ENCODE measurements at regions not wholly inside any gene's neighbourhood (a gene's known extent, or its start where the extent isn't known, plus 50 kb on each side); places are given as distances from the start of the nearest gene placed in this dataset.

DNA sequence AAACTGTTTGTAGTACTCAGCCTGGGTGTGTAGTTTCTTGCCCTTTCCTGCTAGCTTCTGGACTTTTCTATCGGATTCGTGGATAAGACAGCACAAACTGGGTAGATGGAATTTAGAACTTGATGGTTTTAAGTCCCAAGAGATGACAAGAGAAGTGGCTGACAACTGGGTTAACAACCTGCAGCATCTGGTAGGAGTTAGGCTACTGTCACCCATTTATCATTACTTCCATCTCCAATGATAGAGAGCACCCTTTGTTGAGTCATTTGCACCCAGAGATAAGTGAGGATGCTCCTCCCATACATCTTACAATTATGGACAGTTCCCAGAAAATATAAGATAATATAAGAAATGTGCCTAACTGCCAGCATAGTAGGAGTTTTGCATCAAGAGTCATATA, 50.2 kb upstream of the FLRT2 start:
- no peak for TF ChIP-seq POLR2A (IDR thresholded peaks at IDR 0.05; ENCODE audit: low read length)
- no peak for TF ChIP-seq CBX8 (IDR thresholded peaks at IDR 0.05)
- no peak for TF ChIP-seq KDM1A (IDR thresholded peaks at IDR 0.05; ENCODE audit: low read depth)
- TF ChIP-seq, protein P1, sequence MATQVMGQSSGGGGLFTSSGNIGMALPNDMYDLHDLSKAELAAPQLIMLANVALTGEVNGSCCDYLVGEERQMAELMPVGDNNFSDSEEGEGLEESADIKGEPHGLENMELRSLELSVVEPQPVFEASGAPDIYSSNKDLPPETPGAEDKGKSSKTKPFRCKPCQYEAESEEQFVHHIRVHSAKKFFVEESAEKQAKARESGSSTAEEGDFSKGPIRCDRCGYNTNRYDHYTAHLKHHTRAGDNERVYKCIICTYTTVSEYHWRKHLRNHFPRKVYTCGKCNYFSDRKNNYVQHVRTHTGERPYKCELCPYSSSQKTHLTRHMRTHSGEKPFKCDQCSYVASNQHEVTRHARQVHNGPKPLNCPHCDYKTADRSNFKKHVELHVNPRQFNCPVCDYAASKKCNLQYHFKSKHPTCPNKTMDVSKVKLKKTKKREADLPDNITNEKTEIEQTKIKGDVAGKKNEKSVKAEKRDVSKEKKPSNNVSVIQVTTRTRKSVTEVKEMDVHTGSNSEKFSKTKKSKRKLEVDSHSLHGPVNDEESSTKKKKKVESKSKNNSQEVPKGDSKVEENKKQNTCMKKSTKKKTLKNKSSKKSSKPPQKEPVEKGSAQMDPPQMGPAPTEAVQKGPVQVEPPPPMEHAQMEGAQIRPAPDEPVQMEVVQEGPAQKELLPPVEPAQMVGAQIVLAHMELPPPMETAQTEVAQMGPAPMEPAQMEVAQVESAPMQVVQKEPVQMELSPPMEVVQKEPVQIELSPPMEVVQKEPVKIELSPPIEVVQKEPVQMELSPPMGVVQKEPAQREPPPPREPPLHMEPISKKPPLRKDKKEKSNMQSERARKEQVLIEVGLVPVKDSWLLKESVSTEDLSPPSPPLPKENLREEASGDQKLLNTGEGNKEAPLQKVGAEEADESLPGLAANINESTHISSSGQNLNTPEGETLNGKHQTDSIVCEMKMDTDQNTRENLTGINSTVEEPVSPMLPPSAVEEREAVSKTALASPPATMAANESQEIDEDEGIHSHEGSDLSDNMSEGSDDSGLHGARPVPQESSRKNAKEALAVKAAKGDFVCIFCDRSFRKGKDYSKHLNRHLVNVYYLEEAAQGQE (IDR thresholded peaks at IDR 0.05), result no peak
- TF ChIP-seq EHMT2 (IDR thresholded peaks at IDR 0.05; ENCODE audit: low read depth), result no peak
